ENCODE measurements at regions not wholly inside any gene's neighbourhood (a gene's known extent, or its start where the extent isn't known, plus 50 kb on each side); places are given as distances from the start of the nearest gene placed in this dataset.

DNA sequence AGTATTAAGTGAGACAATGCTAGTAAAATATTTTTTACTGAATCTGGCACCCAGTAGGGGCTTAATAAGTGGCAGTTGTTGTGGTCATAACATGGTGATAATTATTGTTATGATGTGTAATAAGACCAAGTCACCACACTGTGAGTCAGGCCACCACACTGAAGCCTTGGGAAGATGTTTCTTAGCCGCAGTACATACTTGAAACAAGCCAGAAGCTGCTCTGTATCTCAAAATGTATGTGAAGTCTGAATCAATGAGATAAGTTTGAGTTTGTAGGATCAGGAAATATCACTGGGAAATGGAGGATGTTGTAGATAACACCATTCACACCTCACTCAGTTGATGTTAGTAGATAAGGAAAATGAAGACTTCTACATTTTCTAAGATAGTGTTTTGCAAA is 51.3 kb upstream of the PTPN3 start:
- no peaks in the 10 kb centered on the region for H3K36me3 ChIP-seq

DNA sequence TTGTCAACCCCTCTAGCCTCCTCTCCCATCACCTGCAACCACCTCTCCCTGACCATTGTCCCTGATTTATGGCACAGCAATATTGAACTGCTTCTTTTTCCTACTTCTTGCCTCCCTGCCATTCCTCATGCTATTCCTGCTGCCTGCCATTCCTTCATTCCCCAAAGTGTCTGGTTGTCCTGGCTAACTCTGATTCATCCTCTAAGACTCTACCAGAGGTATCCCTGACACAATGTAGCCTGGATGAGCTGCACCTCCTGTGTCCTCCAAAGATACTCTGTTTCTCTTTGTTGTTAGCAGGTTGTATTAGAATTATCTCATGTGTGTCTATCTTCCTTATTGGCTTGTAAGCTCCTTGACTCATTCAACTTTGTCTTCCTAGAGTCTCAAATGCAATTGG is 53.5 kb upstream of the PTPN3 start:
- H3K27ac ChIP-seq, result no peak overlapping the region
- no peak for DNase-seq
- H3K4me3 ChIP-seq, result no peak overlapping the region
- H3K27me3 ChIP-seq, result no peaks in the 10 kb centered on the region
- no peaks in the 10 kb centered on the region for H3K36me3 ChIP-seq
- H3K4me1 ChIP-seq, result peaks cover 0 to 3% of the 10 kb centered on the region in 2 donors
- in situ Hi-C loops (cut with MboI; ENCODE audit: low sequenced_read_pairs in 4 of 4), result loop anchor here in 1 of 4 donors (25.0 kb wide), 2 partner anchors 336 to 511 kb away; no protein-coding TSS in a partner anchor
- peaks cover 0 to 6% (median 0%) of the 10 kb centered on the region in 3 donors for H3K9me3 ChIP-seq
- TF ChIP-seq, protein P1, sequence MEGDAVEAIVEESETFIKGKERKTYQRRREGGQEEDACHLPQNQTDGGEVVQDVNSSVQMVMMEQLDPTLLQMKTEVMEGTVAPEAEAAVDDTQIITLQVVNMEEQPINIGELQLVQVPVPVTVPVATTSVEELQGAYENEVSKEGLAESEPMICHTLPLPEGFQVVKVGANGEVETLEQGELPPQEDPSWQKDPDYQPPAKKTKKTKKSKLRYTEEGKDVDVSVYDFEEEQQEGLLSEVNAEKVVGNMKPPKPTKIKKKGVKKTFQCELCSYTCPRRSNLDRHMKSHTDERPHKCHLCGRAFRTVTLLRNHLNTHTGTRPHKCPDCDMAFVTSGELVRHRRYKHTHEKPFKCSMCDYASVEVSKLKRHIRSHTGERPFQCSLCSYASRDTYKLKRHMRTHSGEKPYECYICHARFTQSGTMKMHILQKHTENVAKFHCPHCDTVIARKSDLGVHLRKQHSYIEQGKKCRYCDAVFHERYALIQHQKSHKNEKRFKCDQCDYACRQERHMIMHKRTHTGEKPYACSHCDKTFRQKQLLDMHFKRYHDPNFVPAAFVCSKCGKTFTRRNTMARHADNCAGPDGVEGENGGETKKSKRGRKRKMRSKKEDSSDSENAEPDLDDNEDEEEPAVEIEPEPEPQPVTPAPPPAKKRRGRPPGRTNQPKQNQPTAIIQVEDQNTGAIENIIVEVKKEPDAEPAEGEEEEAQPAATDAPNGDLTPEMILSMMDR (IDR thresholded peaks at IDR 0.05 in 4 of 5, conservative IDR thresholded peaks at IDR 0.05 in 1 of 5), result no peak
- no peak for ATAC-seq
- intact Hi-C loops (cut with DNase I; ENCODE audit: low total_unique reads), result no loop called here

More for the DNA sequence above, 51.3 kb upstream of the PTPN3 start:
- H3K27ac ChIP-seq, result no peak overlapping the region
- no peak for TF ChIP-seq POLR2A (IDR thresholded peaks at IDR 0.05)
- TF ChIP-seq, protein P1 (IDR thresholded peaks at IDR 0.05 in 4 of 5, conservative IDR thresholded peaks at IDR 0.05 in 1 of 5), result no peak
- H3K27me3 ChIP-seq, result no peaks in the 10 kb centered on the region
- ATAC-seq (no peak), DNase-seq (no peak)
- no peak overlapping the region for H3K4me3 ChIP-seq
- H3K9me3 ChIP-seq, result peaks cover 0 to 7% (median 0%) of the 10 kb centered on the region in 3 donors
- intact Hi-C loops (cut with DNase I; ENCODE audit: low total_unique reads) (no loop called here), in situ Hi-C loops (cut with MboI; ENCODE audit: low sequenced_read_pairs in 4 of 4) (no loop called here)
- H3K4me1 ChIP-seq, result no peaks in the 10 kb centered on the region

DNA sequence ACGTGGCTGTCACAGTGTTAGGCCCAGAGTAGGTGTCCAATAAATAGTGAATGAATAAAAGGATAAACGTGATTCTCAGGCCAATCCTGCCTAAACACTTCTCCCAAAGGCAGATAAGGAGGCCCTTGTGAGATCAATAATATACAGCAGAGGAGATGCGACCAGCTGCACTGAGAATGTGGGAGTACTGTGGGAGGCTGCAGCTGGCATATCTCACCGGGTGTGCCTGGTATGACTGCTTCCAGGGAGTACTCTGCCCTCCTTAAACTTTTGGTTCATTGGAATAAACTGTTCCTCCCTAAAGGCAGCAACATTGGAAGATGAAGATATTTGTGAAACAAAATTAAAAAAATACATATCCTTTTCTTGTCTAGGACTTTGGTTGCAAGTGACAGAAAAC is 57.1 kb upstream of the PTPN3 start:
- no peaks in the 10 kb centered on the region for H3K36me3 ChIP-seq
- no peak for ATAC-seq
- TF ChIP-seq, protein P1 (IDR thresholded peaks at IDR 0.05 in 4 of 5, conservative IDR thresholded peaks at IDR 0.05 in 1 of 5), result no peak
- no peak for TF ChIP-seq POLR2A (IDR thresholded peaks at IDR 0.05)
- no peak overlapping the region for H3K27ac ChIP-seq
- intact Hi-C loops (cut with DNase I; ENCODE audit: low total_unique reads), result no loop called here
- in situ Hi-C loops (cut with MboI; ENCODE audit: low sequenced_read_pairs in 4 of 4), result loop anchor here in 1 of 4 donors (25.0 kb wide), 2 partner anchors 332 to 507 kb away; no protein-coding TSS in a partner anchor
- no peaks in the 10 kb centered on the region for H3K27me3 ChIP-seq
- no peaks in the 10 kb centered on the region for H3K9me3 ChIP-seq
- H3K4me1 ChIP-seq, result peaks cover 7 to 15% of the 10 kb centered on the region in 2 donors
- H3K4me3 ChIP-seq, result no peak overlapping the region
- no peak for DNase-seq

DNA sequence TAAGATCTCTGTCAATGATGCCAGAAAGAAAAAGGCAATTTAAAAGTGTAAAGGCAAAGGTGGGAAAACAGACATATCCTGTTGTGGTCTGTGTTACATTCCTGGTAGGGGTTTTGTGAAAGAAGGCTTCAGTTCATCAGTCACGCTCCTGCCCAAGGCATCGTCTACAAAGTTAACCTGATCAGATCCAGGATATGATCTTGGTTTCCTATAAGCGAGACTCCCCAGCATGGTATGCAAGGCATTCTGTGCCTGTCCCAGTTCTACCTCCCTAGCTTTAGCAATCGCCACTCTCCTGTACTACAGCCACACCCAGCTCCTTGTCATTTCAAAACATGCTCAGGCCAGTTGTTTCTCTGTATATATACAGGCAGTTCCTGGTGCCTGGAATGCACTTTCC is 58.0 kb upstream of the PTPN3 start:
- Histone ChIP-seq H3K27me3 (no peaks in the 10 kb centered on the region), H3K27ac (no peak overlapping the region), H3K4me1 (peaks cover 15 to 21% of the 10 kb centered on the region in 2 donors), H3K4me3 (no peak overlapping the region), H3K36me3 (no peaks in the 10 kb centered on the region), H3K9me3 (no peaks in the 10 kb centered on the region)
- intact Hi-C loops (cut with DNase I; ENCODE audit: low total_unique reads) (no loop called here), in situ Hi-C loops (cut with MboI; ENCODE audit: low sequenced_read_pairs in 4 of 4) (loop anchor here in 1 of 4 donors (25.0 kb wide), 2 partner anchors 331 to 506 kb away; no protein-coding TSS in a partner anchor)
- ATAC-seq (no peak), DNase-seq (no peak)
- no peak for TF ChIP-seq POLR2A (IDR thresholded peaks at IDR 0.05)
- TF ChIP-seq, protein P1 (IDR thresholded peaks at IDR 0.05 in 4 of 5, conservative IDR thresholded peaks at IDR 0.05 in 1 of 5), result no peak

DNA sequence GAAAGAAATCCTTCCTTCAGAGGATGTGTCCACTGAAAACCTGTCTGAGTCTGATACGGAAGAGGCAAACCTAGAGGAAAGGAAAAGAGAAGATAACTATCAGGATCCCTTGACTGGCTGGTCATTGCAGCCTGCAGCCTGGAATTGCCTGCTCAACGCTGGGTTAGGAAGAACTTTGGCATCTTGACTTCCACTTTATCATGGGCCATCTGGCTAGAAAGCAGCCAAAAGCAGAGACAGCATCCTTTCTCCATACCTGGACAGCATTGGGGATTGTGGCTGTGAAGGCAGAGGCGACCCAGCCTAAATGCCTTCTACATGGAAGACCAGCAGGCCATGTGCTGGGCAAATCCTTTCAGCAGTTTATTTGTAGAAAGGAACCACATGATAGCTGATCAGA is 58.7 kb upstream of the PTPN3 start:
- in situ Hi-C loops (cut with MboI; ENCODE audit: low sequenced_read_pairs in 4 of 4) (loop anchor here in 1 of 4 donors (25.0 kb wide), 2 partner anchors 331 to 506 kb away; no protein-coding TSS in a partner anchor), intact Hi-C loops (cut with DNase I; ENCODE audit: low total_unique reads) (no loop called here)
- Histone ChIP-seq H3K27ac (no peak overlapping the region), H3K27me3 (no peaks in the 10 kb centered on the region), H3K9me3 (no peaks in the 10 kb centered on the region), H3K36me3 (no peaks in the 10 kb centered on the region), H3K4me3 (no peak overlapping the region), H3K4me1 (peaks cover 18 to 23% of the 10 kb centered on the region in 2 donors)
- no peak for DNase-seq
- TF ChIP-seq POLR2A (IDR thresholded peaks at IDR 0.05), result no peak
- TF ChIP-seq, protein P1 (IDR thresholded peaks at IDR 0.05 in 4 of 5, conservative IDR thresholded peaks at IDR 0.05 in 1 of 5), result no peak
- ATAC-seq, result no peak

All from gastrocnemius medialis (tissue), 4 donors.